ENCODE measurements at regions not wholly inside any gene's neighbourhood (a gene's known extent, or its start where the extent isn't known, plus 50 kb on each side); places are given as distances from the start of the nearest gene placed in this dataset.

DNA sequence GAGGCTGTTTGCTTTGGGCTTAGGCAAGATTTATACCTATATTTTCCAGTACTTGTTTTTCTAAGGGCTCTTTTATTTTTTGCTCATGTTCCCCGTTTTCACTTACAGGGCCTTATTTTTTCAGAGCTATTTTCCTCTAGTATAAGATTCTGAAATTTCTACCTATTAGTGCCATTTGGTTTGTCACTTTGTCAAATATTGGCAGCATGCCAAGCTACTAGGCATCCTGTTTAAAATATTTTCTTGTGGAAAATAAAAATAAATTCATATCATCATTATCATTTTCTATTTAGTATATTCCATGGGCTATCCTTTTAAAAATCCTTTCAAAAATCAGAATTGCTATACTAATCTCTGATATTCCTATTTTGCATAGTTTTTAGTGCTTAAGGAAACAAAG is 64.8 kb upstream of the CHST9 start:
- Histone ChIP-seq H3K36me3 (ENCODE audit: control insufficient read depth, insufficient read depth, low read length) (no peaks in the 10 kb centered on the region), H3K4me3 (ENCODE audit: low read depth, low read length) (no peak overlapping the region), H3K27me3 (ENCODE audit: control insufficient read depth, insufficient read depth, low read length) (no peaks in the 10 kb centered on the region)
- TF ChIP-seq, protein P1, sequence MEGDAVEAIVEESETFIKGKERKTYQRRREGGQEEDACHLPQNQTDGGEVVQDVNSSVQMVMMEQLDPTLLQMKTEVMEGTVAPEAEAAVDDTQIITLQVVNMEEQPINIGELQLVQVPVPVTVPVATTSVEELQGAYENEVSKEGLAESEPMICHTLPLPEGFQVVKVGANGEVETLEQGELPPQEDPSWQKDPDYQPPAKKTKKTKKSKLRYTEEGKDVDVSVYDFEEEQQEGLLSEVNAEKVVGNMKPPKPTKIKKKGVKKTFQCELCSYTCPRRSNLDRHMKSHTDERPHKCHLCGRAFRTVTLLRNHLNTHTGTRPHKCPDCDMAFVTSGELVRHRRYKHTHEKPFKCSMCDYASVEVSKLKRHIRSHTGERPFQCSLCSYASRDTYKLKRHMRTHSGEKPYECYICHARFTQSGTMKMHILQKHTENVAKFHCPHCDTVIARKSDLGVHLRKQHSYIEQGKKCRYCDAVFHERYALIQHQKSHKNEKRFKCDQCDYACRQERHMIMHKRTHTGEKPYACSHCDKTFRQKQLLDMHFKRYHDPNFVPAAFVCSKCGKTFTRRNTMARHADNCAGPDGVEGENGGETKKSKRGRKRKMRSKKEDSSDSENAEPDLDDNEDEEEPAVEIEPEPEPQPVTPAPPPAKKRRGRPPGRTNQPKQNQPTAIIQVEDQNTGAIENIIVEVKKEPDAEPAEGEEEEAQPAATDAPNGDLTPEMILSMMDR (IDR thresholded peaks at IDR 0.05; ENCODE audit: insufficient read depth, low read length, severe bottlenecking), result no peak
- FAIRE-seq (no peak), DNase-seq (ENCODE audit: low read depth) (no peak)

DNA sequence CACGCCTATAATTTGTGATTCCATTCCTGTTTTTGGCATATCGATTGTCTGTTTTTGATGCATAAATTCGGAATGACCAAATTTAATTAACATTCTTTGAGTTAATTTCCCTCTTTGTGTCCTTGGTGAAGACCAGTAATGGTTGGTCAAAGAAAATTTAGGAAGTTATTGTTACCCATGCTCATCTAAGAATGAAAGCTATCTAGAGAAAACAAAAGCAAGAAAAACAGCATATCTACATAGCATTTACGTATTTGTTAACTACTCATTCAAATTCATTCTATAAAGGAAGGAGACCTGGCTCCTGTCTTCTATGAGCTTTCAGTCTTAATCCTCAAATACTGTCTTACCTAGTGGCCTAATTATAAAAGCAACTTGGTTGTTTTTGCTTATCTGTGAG is 59.2 kb upstream of the CHST9 start:
- DNase-seq (ENCODE audit: low read depth) (no peak), FAIRE-seq (no peak)
- Histone ChIP-seq H3K36me3 (ENCODE audit: control insufficient read depth, insufficient read depth, low read length) (no peaks in the 10 kb centered on the region), H3K27me3 (ENCODE audit: control insufficient read depth, insufficient read depth, low read length) (no peaks in the 10 kb centered on the region), H3K4me3 (ENCODE audit: low read depth, low read length) (no peak overlapping the region)
- TF ChIP-seq, protein P1 (IDR thresholded peaks at IDR 0.05; ENCODE audit: insufficient read depth, low read length, severe bottlenecking), result no peak

DNA sequence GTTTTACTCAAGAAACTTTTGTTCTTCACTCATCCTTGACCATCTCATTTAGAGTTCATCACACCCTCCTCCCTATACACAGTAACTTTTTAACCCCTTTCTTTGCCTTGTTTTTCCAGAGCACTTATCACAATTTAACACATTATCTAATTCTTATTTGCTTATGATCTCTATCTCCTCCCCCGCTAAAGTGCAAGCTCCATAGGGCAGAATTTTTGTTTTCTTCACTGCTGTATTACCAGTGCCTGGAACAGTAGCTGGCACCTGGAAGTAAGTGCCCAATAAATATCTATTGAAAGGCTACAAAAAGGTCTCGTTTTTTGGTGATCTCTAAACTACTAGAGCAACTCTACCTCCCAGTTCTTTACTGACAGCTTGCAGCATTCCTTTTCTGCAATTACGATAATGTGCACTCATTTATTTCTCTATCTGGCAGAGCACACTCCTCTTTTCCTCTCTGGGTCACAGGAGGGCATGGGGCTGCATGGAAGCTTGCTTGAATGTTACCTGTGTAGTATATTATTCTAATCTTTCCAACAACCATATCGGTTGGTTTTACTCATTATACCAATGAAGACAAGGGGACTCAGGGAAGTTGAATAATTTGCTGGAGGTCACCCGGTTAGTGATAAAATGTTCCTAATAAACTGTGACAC is 57.4 kb upstream of the CHST9 start:
- no peaks in the 10 kb centered on the region for H3K36me3 ChIP-seq (ENCODE audit: control insufficient read depth, insufficient read depth, low read length)
- H3K4me3 ChIP-seq (ENCODE audit: low read depth, low read length), result no peak overlapping the region
- no peak for DNase-seq (ENCODE audit: low read depth)
- H3K27me3 ChIP-seq (ENCODE audit: control insufficient read depth, insufficient read depth, low read length), result no peaks in the 10 kb centered on the region
- FAIRE-seq, result no peak
- TF ChIP-seq, protein P1 (IDR thresholded peaks at IDR 0.05; ENCODE audit: insufficient read depth, low read length, severe bottlenecking), result no peak

DNA sequence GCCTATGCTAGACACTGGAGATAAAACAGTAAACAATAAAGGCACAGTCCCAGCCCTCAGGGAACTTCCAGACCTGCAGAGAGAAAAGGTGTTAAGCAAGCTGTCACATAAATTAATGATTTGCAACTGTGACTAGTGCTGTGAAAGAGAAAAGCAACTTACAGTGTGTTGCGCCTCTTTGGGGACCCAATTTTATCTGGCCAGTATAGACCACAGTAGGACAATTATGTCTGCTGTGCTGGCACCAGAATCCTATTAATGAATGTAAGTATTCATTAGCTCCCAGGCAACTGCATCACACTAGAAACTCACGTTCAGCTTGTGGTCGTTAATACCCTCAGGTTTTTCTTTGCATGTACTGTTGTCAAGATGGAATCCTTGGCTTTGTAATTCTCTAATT is 55.3 kb upstream of the CHST9 start:
- H3K4me3 ChIP-seq (ENCODE audit: low read depth, low read length), result no peak overlapping the region
- DNase-seq (ENCODE audit: low read depth), result no peak
- TF ChIP-seq, protein P1 (IDR thresholded peaks at IDR 0.05; ENCODE audit: insufficient read depth, low read length, severe bottlenecking), result no peak
- H3K36me3 ChIP-seq (ENCODE audit: control insufficient read depth, insufficient read depth, low read length), result no peaks in the 10 kb centered on the region
- FAIRE-seq, result no peak
- no peaks in the 10 kb centered on the region for H3K27me3 ChIP-seq (ENCODE audit: control insufficient read depth, insufficient read depth, low read length)

DNA sequence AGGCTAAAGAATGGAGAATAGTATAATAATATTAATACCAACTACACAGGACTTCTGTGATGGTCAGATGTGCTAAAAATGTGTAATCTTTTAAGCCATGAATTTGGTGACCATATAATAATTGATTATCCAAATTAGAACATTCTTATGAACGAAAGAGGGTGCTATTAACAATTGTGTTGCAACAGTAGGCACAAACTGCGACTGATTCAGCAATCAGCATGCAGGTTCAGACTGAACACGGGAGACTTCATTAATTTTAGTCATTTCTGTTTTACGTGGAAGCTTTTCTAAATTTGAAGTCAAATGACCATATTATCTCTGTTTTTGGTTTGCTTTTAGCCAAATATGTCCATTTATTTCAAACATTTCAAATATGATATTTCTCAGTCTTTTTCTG is 54.6 kb upstream of the CHST9 start:
- DNase-seq (ENCODE audit: low read depth), result no peak
- no peaks in the 10 kb centered on the region for H3K27me3 ChIP-seq (ENCODE audit: control insufficient read depth, insufficient read depth, low read length)
- FAIRE-seq, result no peak
- H3K36me3 ChIP-seq (ENCODE audit: control insufficient read depth, insufficient read depth, low read length), result no peaks in the 10 kb centered on the region
- TF ChIP-seq, protein P1 (IDR thresholded peaks at IDR 0.05; ENCODE audit: insufficient read depth, low read length, severe bottlenecking), result no peak
- no peak overlapping the region for H3K4me3 ChIP-seq (ENCODE audit: low read depth, low read length)

All from bronchial epithelial cell (primary cell).